ENCODE measurements at regions not wholly inside any gene's neighbourhood (a gene's known extent, or its start where the extent isn't known, plus 50 kb on each side); places are given as distances from the start of the nearest gene placed in this dataset.

- DNase-seq, result no peak
- peaks cover 5% of the 10 kb centered on the region for H3K27me3 ChIP-seq
- intact Hi-C loops (cut with DNase I), result no loop called here
These were observed 152.0 kb upstream of the IGSF21 start for GRCh38 chr1:17955302-17956285.

DNA sequence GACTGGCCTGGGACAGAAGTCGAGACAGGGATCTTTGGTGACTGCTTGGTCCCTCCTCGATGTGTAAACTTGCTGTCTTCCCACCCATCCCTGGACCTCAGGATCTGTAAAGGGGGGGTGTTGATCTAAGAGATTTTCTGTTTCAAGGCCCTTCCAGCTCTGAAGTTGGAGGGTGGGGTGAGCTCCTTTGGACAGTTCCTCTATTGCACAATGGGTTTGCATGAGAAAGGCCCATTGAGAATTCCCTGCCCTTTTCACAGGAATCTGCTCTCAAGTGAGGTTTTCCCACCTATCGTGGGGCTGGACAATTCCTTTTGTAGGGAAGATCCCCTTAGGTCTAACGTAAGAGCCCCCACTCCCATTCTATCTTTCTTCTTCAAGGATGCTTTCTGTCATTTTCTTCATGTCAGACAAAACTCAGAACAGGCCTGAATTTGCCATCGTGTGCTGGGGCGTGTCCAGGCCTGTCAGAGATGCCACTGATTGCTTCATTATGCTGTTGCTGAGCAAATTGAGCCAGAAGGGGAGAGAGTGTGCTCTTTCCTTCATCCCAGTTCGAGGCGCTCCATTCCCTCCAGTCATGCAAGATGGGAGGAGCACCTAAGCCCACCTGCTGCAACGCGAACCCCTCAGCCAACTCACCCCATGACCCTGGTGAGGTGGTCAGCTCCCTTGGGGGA is 149.9 kb upstream of the IGSF21 start:
- H3K4me3 ChIP-seq, result no peak overlapping the region
- intact Hi-C loops (cut with DNase I), result no loop called here
- no peak for ATAC-seq
- H3K4me1 ChIP-seq, result no peaks in the 10 kb centered on the region
- no peaks in the 10 kb centered on the region for H3K36me3 ChIP-seq
- no peak for DNase-seq
- H3K27ac ChIP-seq, result no peak overlapping the region
- H3K9me3 ChIP-seq, result no peaks in the 10 kb centered on the region
- TF ChIP-seq, protein P1, sequence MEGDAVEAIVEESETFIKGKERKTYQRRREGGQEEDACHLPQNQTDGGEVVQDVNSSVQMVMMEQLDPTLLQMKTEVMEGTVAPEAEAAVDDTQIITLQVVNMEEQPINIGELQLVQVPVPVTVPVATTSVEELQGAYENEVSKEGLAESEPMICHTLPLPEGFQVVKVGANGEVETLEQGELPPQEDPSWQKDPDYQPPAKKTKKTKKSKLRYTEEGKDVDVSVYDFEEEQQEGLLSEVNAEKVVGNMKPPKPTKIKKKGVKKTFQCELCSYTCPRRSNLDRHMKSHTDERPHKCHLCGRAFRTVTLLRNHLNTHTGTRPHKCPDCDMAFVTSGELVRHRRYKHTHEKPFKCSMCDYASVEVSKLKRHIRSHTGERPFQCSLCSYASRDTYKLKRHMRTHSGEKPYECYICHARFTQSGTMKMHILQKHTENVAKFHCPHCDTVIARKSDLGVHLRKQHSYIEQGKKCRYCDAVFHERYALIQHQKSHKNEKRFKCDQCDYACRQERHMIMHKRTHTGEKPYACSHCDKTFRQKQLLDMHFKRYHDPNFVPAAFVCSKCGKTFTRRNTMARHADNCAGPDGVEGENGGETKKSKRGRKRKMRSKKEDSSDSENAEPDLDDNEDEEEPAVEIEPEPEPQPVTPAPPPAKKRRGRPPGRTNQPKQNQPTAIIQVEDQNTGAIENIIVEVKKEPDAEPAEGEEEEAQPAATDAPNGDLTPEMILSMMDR (IDR thresholded peaks at IDR 0.05), result no peak
- H3K27me3 ChIP-seq, result peaks cover 6% of the 10 kb centered on the region

More at GRCh38 chr1:17955302-17956285, 152.0 kb upstream of the IGSF21 start:
- H3K36me3 ChIP-seq, result no peaks in the 10 kb centered on the region
- H3K27ac ChIP-seq, result no peak overlapping the region
- TF ChIP-seq, protein P1 (IDR thresholded peaks at IDR 0.05), result no peak
- ATAC-seq, result no peak
- H3K4me1 ChIP-seq, result no peaks in the 10 kb centered on the region
- H3K4me3 ChIP-seq, result no peak overlapping the region
- H3K9me3 ChIP-seq, result no peaks in the 10 kb centered on the region

- intact Hi-C loops (cut with DNase I), result no loop called here
- Histone ChIP-seq H3K4me1 (no peaks in the 10 kb centered on the region), H3K27ac (no peak overlapping the region), H3K36me3 (no peaks in the 10 kb centered on the region), H3K4me3 (no peak overlapping the region), H3K27me3 (peaks cover 6% of the 10 kb centered on the region), H3K9me3 (no peaks in the 10 kb centered on the region)
- no peak for DNase-seq
- peak; percentile 38 for ATAC-seq
- TF ChIP-seq, protein P1 (IDR thresholded peaks at IDR 0.05), result no peak
These were observed 148.9 kb upstream of the IGSF21 start for GRCh38 chr1:17958704-17959103.

DNA sequence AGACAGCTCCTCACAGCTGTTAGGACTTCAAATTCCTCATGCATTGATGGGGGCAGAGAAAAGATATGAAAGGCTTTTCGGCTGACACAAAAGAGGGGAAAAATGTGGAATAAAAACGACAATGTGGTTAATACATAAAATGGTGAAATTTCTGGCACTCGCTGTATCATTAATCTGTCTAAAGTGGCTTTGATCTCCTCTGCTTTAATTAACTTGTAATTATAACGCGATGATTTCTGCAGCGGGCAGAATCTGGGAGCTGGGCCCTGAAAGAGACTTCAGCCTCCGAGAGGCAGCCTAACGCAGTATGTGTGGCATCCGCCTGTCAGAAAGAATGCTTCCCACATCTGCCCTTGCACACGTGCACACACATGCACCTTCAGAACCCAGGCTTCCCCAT is 144.1 kb upstream of the IGSF21 start:
- Histone ChIP-seq H3K36me3 (no peaks in the 10 kb centered on the region), H3K9me3 (no peaks in the 10 kb centered on the region), H3K4me1 (no peaks in the 10 kb centered on the region), H3K4me3 (no peak overlapping the region), H3K27ac (no peak overlapping the region), H3K27me3 (peaks cover 6% of the 10 kb centered on the region)
- intact Hi-C loops (cut with DNase I), result no loop called here
- ATAC-seq (no peak), DNase-seq (no peak)
- TF ChIP-seq, protein P1 (IDR thresholded peaks at IDR 0.05), result no peak

DNA sequence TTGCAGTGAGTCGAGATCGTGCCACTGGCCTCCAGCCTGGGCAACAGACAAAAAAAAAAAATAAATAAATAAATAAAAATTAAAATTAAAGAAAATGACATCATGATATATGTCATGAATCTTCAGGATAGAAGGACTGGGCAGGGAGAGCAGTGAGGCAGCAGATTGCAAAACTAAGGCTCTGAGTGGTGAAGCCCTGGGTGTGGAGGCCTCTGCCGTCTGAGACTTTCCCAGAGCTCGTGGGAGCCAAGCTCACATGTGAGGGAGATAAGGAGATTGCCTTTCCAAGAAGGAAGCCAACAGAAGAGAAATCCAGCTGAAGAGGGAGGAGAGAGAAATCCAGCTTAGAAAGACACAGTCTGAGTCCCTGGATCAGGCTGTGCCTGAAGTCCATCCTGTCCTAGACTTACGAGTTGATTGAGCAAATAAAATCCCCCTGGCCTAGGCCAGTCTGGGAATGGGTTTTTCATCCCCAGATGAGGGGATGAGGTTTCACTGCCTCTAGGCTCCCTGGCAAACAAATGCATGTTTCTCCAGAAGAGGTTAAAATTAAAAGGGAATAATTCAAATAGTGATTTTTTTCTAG is 142.0 kb upstream of the IGSF21 start:
- Histone ChIP-seq H3K9me3 (no peaks in the 10 kb centered on the region), H3K36me3 (no peaks in the 10 kb centered on the region), H3K4me1 (no peaks in the 10 kb centered on the region), H3K27ac (no peak overlapping the region), H3K27me3 (peaks cover 6% of the 10 kb centered on the region), H3K4me3 (no peak overlapping the region)
- intact Hi-C loops (cut with DNase I), result no loop called here
- DNase-seq (no peak), ATAC-seq (no peak)
- TF ChIP-seq, protein P1 (IDR thresholded peaks at IDR 0.05), result no peak
